Thyroid gland (tissue), 4 donors: ENCODE measurements at regions not wholly inside any gene's neighbourhood (a gene's known extent, or its start where the extent isn't known, plus 50 kb on each side); places are given as distances from the start of the nearest gene placed in this dataset.

Source experiments
- CTCF ChIP-seq, 6 experiments: fragments of 200-600 bp in 3 of 6; fragments of 450-650 bp in 3 of 6; sonication (generic) in 3 of 6; IDR thresholded peaks; one replicate each; pipeline ENCODE4 v1.5.1; 2016 to 2019; ENCODE audit warnings: antibody characterized with exemption in 6 of 6, mild to moderate bottlenecking in 2 of 6, inconsistent platforms in 1 of 6, moderate library complexity in 1 of 6
- POLR2A ChIP-seq, 2 donors: fragments of 450-650 bp; IDR thresholded peaks; one replicate each; pipeline ENCODE4 v1.6.1; 2017; ENCODE audit warnings: antibody characterized with exemption in 2 of 2, mild to moderate bottlenecking in 2 of 2, moderate library complexity in 1 of 2

GRCh38 chr12:62146318-62146717 lies 113.9 kb upstream of the USP15 start:
- no peak for TF ChIP-seq POLR2A (IDR thresholded peaks at IDR 0.05)
- TF ChIP-seq CTCF (IDR thresholded peaks at IDR 0.05) = no peak
